Liver (tissue), 8 donors: ENCODE measurements at regions not wholly inside any gene's neighbourhood (a gene's known extent, or its start where the extent isn't known, plus 50 kb on each side); places are given as distances from the start of the nearest gene placed in this dataset.

Experiments used
- DNase-seq: peaks from one replicate; pipeline ENCODE4 v3.0.0-alpha.2; 2017; ENCODE audit warnings: low spot score
- H3K27ac ChIP-seq, 2 donors: one replicate each; pipeline ENCODE4 v1.7.0; 2013; ENCODE audit warnings: inconsistent platforms in 2 of 2, low read length in 2 of 2, control low read depth in 1 of 2, low read depth in 1 of 2, mild to moderate bottlenecking in 1 of 2
- H3K27me3 ChIP-seq, 4 donors: one replicate each; pipeline versions ENCODE4 v1.6.1 to v1.7.0; 2013; ENCODE audit warnings: low read length in 3 of 4, inconsistent platforms in 1 of 4, mild to moderate bottlenecking in 1 of 4, moderate library complexity in 1 of 4; ENCODE audit not compliant: control insufficient read depth in 4 of 4, insufficient read depth in 4 of 4
- H3K36me3 ChIP-seq, 4 donors: one replicate each; pipeline versions ENCODE4 v1.6.1 to v1.7.0; 2013; ENCODE audit warnings: low read length in 3 of 4, mild to moderate bottlenecking in 3 of 4, low read depth in 1 of 4, moderate library complexity in 1 of 4; ENCODE audit not compliant: control insufficient read depth in 4 of 4, insufficient read depth in 3 of 4
- H3K4me1 ChIP-seq, 4 donors: one replicate each; pipeline versions ENCODE4 v1.6.1 to v1.7.0; 2013; ENCODE audit warnings: low read length in 3 of 4, mild to moderate bottlenecking in 3 of 4, moderate library complexity in 1 of 4; ENCODE audit not compliant: control insufficient read depth in 4 of 4, insufficient read depth in 4 of 4
- H3K4me3 ChIP-seq, 3 donors: one replicate each; pipeline versions ENCODE4 v1.6.1 to v1.7.0; 2013; ENCODE audit warnings: low read length in 3 of 3, control low read depth in 1 of 3, low read depth in 1 of 3, mild to moderate bottlenecking in 1 of 3
- H3K9ac ChIP-seq, 2 donors: one replicate each; pipeline ENCODE4 v1.7.0; 2013; ENCODE audit warnings: low read length in 2 of 2, mild to moderate bottlenecking in 2 of 2, moderate library complexity in 2 of 2, control low read depth in 1 of 2, low read depth in 1 of 2
- H3K9me3 ChIP-seq, 4 donors: one replicate each; pipeline versions ENCODE4 v1.6.1 to v1.7.0; 2013; ENCODE audit warnings: low read length in 3 of 4; ENCODE audit not compliant: control insufficient read depth in 4 of 4
- CTCF ChIP-seq: fragments of 150-350 bp; IDR thresholded peaks from 2 replicates; pipeline ENCODE4 v1.5.1; 2017; ENCODE audit warnings: improper control_type of control experiment, low read depth, low read length; ENCODE audit not compliant: missing input control
- EGR1 ChIP-seq, 2 donors: IDR thresholded peaks; 2 replicates each; pipeline ENCODE4 v1.6.1; 2016 to 2018; ENCODE audit warnings: antibody characterized with exemption in 2 of 2, low read depth in 2 of 2
- FOXA1 ChIP-seq: IDR thresholded peaks from 2 replicates; pipeline ENCODE4 v1.6.1; 2016; ENCODE audit warnings: antibody characterized with exemption
- HNF4A ChIP-seq, 2 donors: conservative IDR thresholded peaks; 2 replicates each; pipeline ENCODE4 v1.6.1; 2016; ENCODE audit warnings: antibody characterized with exemption in 2 of 2, mild to moderate bottlenecking in 2 of 2
- JUND ChIP-seq, 2 donors: IDR thresholded peaks; 2 replicates each; pipeline ENCODE4 v1.6.1; 2016; ENCODE audit warnings: antibody characterized with exemption in 2 of 2
- MAX ChIP-seq: IDR thresholded peaks from 2 replicates; pipeline ENCODE4 v1.6.1; 2016; ENCODE audit warnings: antibody characterized with exemption
- NR2F2 ChIP-seq: IDR thresholded peaks from 2 replicates; pipeline ENCODE4 v1.6.1; 2016; ENCODE audit warnings: antibody characterized with exemption
- RAD21 ChIP-seq, 2 donors: IDR thresholded peaks; 2 replicates each; pipeline ENCODE4 v1.6.1; 2016; ENCODE audit warnings: antibody characterized with exemption in 2 of 2, mild to moderate bottlenecking in 2 of 2
- REST ChIP-seq: IDR thresholded peaks from 2 replicates; pipeline ENCODE4 v1.6.1; 2016; ENCODE audit warnings: antibody characterized with exemption, mild to moderate bottlenecking
- ZBTB33 ChIP-seq: IDR thresholded peaks from 2 replicates; pipeline ENCODE4 v1.6.1; 2016; ENCODE audit warnings: antibody characterized with exemption
- WGBS: extraction: QIAGEN DNeasy Blood & Tissue Kit; methylation state at CpG from one replicate; pipeline ENCODE4 v1.1.7; 2013; 5-methylcytosine and 5-hydroxymethylcytosine counted together
- donor health status: healthy.
- donor health status: healthy.
- donor health status: healthy.
- donor health status: healthy.
- donor health status: healthy.

GRCh38 chr9:95769473-95769872 is 106.0 kb upstream of the ERCC6L2 start:
- DNase-seq, result no peak
- Histone ChIP-seq H3K27me3 (peaks cover 0 to 3% (median 0%) of the 10 kb centered on the region in 4 donors), H3K36me3 (no peaks in the 10 kb centered on the region), H3K4me1 (peaks cover 0 to 9% (median 5%) of the 10 kb centered on the region in 4 donors), H3K4me3 (no peak overlapping the region), H3K27ac (no peak overlapping the region), H3K9ac (no peak overlapping the region), H3K9me3 (no peaks in the 10 kb centered on the region)
- 100% methylated on average over 2 of the region's 2 CpGs for WGBS
- no peak for TF ChIP-seq REST
- TF ChIP-seq EGR1 (IDR thresholded peaks at IDR 0.05; ENCODE audit: low read depth in 2 of 2), result no peak
- TF ChIP-seq NR2F2, result no peak

GRCh38 chr9:95766906-95767305 is 108.6 kb upstream of the ERCC6L2 start:
- H3K4me1 ChIP-seq, result peaks cover 0 to 9% (median 4%) of the 10 kb centered on the region in 4 donors
- no peak overlapping the region for H3K9ac ChIP-seq
- 95% methylated on average over 4 of the region's 4 CpGs for WGBS
- no peaks in the 10 kb centered on the region for H3K36me3 ChIP-seq
- H3K9me3 ChIP-seq, result no peaks in the 10 kb centered on the region
- TF ChIP-seq JUND (IDR thresholded peaks at IDR 0.05) (no peak), MAX (no peak), RAD21 (IDR thresholded peaks at IDR 0.05) (no peak), ZBTB33 (no peak), CTCF (no peak), FOXA1 (no peak), HNF4A (conservative IDR thresholded peaks at IDR 0.05) (no peak)
- peaks cover 0 to 3% (median 0%) of the 10 kb centered on the region in 4 donors for H3K27me3 ChIP-seq
- no peak overlapping the region for H3K4me3 ChIP-seq
- no peak overlapping the region for H3K27ac ChIP-seq
- DNase-seq, result no peak
